ENCODE measurements at regions not wholly inside any gene's neighbourhood (a gene's known extent, or its start where the extent isn't known, plus 50 kb on each side); places are given as distances from the start of the nearest gene placed in this dataset.

GRCh38 chr10:36542493-36542892 is 582.9 kb upstream of the ANKRD30A start:
- no peak for DNase-seq (ENCODE audit: low spot score)
- no peak for TF ChIP-seq CTCF (IDR thresholded peaks at IDR 0.05)
- Histone ChIP-seq H3K4me3 (no peak overlapping the region), H3K27ac (no peak overlapping the region)

- Histone ChIP-seq H3K4me3 (no peak overlapping the region), H3K27ac (no peak overlapping the region)
- TF ChIP-seq CTCF (IDR thresholded peaks at IDR 0.05): no peak
- no peak for DNase-seq (ENCODE audit: low spot score)
These were observed 584.8 kb upstream of the ANKRD30A start for GRCh38 chr10:36540611-36541010.

- TF ChIP-seq CTCF (IDR thresholded peaks at IDR 0.05): no peak
- no peak for DNase-seq (ENCODE audit: low spot score)
- no peak overlapping the region for H3K27ac ChIP-seq
- H3K4me3 ChIP-seq: no peak overlapping the region
These were observed 586.3 kb upstream of the ANKRD30A start for GRCh38 chr10:36538953-36539586.

- Histone ChIP-seq H3K4me3 (no peak overlapping the region), H3K27ac (no peak overlapping the region)
- TF ChIP-seq CTCF (IDR thresholded peaks at IDR 0.05): no peak
- DNase-seq (ENCODE audit: low spot score): no peak
These were observed 590.9 kb upstream of the ANKRD30A start for GRCh38 chr10:36534471-36535002.

GRCh38 chr10:36533861-36534260 is 591.5 kb upstream of the ANKRD30A start:
- TF ChIP-seq CTCF (IDR thresholded peaks at IDR 0.05): no peak
- Histone ChIP-seq H3K27ac (no peak overlapping the region), H3K4me3 (no peak overlapping the region)
- no peak for DNase-seq (ENCODE audit: low spot score)

GRCh38 chr10:36533316-36533715 is 592.1 kb upstream of the ANKRD30A start:
- Histone ChIP-seq H3K4me3 (no peak overlapping the region), H3K27ac (no peak overlapping the region)
- no peak for DNase-seq (ENCODE audit: low spot score)
- no peak for TF ChIP-seq CTCF (IDR thresholded peaks at IDR 0.05)

GRCh38 chr10:36531621-36532020 is 593.8 kb upstream of the ANKRD30A start:
- Histone ChIP-seq H3K27ac (no peak overlapping the region), H3K4me3 (no peak overlapping the region)
- no peak for TF ChIP-seq CTCF (IDR thresholded peaks at IDR 0.05)
- DNase-seq (ENCODE audit: low spot score): no peak
